ENCODE measurements at regions not wholly inside any gene's neighbourhood (a gene's known extent, or its start where the extent isn't known, plus 50 kb on each side); places are given as distances from the start of the nearest gene placed in this dataset.
"Not testable (repeated sequence)": the region's sequence is repeated elsewhere in the genome, so short reads cannot be mapped to it uniquely, and the experiment has no call there.

GRCh38 chr18:14415806-14416205 lies 127.6 kb downstream of the POTEC start:
- not testable (repeated sequence) for TF ChIP-seq ZSCAN16 (tag by site-specific recombination; IDR thresholded peaks at IDR 0.05); PRDM10 (tag by site-specific recombination; IDR thresholded peaks at IDR 0.05); CTCF (tag by site-specific recombination; IDR thresholded peaks at IDR 0.05); ZNF274 (IDR thresholded peaks at IDR 0.05; ENCODE audit: low read length); ZNF274 (tag by site-specific recombination; IDR thresholded peaks at IDR 0.05; ENCODE audit: borderline replicate concordance); ELK4 (IDR thresholded peaks at IDR 0.05; ENCODE audit: borderline replicate concordance, low read depth, low read length); PRDM1 (tag by site-specific recombination; IDR thresholded peaks at IDR 0.05)
